Lung (tissue), 11 donors: ENCODE measurements at regions not wholly inside any gene's neighbourhood (a gene's known extent, or its start where the extent isn't known, plus 50 kb on each side); places are given as distances from the start of the nearest gene placed in this dataset.

ENCODE experiments used
- ATAC-seq: fragments of 200-7000 bp; cut with Tn5 transposase; one replicate; pipeline ENCODE4 v1.9.1; 2020; ENCODE audit warnings: moderate number of reproducible peaks; ENCODE audit not compliant: insufficient read depth, low FRiP score
- DNase-seq, 3 donors: peaks; one replicate each; pipeline ENCODE4 v3.0.0-alpha.2; 2013 to 2017
- H3K27ac ChIP-seq, 2 donors: one replicate each; pipeline ENCODE4 v1.5.1; 2013; ENCODE audit warnings: mild to moderate bottlenecking in 2 of 2, moderate library complexity in 2 of 2, control low read depth in 1 of 2, inconsistent platforms in 1 of 2, low read depth in 1 of 2, low read length in 1 of 2
- H3K27me3 ChIP-seq, 3 donors: one replicate each; pipeline ENCODE4 v1.5.1; 2013; ENCODE audit warnings: low read length in 2 of 3; ENCODE audit not compliant: control insufficient read depth in 3 of 3, insufficient read depth in 3 of 3
- H3K36me3 ChIP-seq, 4 donors: one replicate each; pipeline ENCODE4 v1.5.1; 2013; ENCODE audit warnings: low read length in 4 of 4, mild to moderate bottlenecking in 1 of 4, moderate library complexity in 1 of 4; ENCODE audit not compliant: control insufficient read depth in 4 of 4, insufficient read depth in 4 of 4
- H3K4me1 ChIP-seq, 5 donors: one replicate each; pipeline ENCODE4 v1.5.1; 2013; ENCODE audit warnings: low read length in 5 of 5, mild to moderate bottlenecking in 2 of 5, moderate library complexity in 1 of 5; ENCODE audit not compliant: control insufficient read depth in 5 of 5, insufficient read depth in 5 of 5
- H3K4me3 ChIP-seq: one replicate; pipeline ENCODE4 v1.5.1; 2013; ENCODE audit warnings: mild to moderate bottlenecking, control low read depth, moderate library complexity
- H3K9ac ChIP-seq, 2 donors: one replicate each; pipeline ENCODE4 v1.5.1; 2013; ENCODE audit warnings: low read length in 2 of 2, control low read depth in 1 of 2; ENCODE audit not compliant: insufficient read depth in 1 of 2
- H3K9me3 ChIP-seq, 4 donors: one replicate each; pipeline ENCODE4 v1.5.1; 2013; ENCODE audit warnings: low read length in 3 of 4, mild to moderate bottlenecking in 1 of 4, moderate library complexity in 1 of 4; ENCODE audit not compliant: control insufficient read depth in 4 of 4, insufficient read depth in 3 of 4
- CTCF ChIP-seq: IDR thresholded peaks from 2 replicates; pipeline ENCODE4 v1.5.1; 2012; ENCODE audit warnings: mild to moderate bottlenecking; ENCODE audit errors: control extremely low read depth, extremely low read depth
- WGBS, 2 donors: extraction: QIAGEN DNeasy Blood & Tissue Kit; methylation state at CpG; one replicate each; pipeline ENCODE4 v1.1.7; 2013; 5-methylcytosine and 5-hydroxymethylcytosine counted together
- donor health status: control.
- donor health status: control.
- donor health status: Bipolar disorder and iron deficiency.
- donor health status: healthy.
- donor health status: DM: yes; HTN: yes; CAD: no.

GRCh38 chr9:107390279-107390678 is 99.3 kb downstream of the KLF4 start:
- H3K27me3 ChIP-seq = no peaks in the 10 kb centered on the region
- WGBS, 2 donors = 84 to 95% methylated on average over 8 of the region's 8 CpGs
- ATAC-seq (no peak), DNase-seq (no peak)
- H3K9ac ChIP-seq = no peak overlapping the region
- peak overlapping the region in 1 of 2 donors; percentile 39 for H3K27ac ChIP-seq
- peaks cover 0 to 13% (median 7%) of the 10 kb centered on the region in 5 donors for H3K4me1 ChIP-seq
- no peak for TF ChIP-seq CTCF
- no peaks in the 10 kb centered on the region for H3K36me3 ChIP-seq
- H3K9me3 ChIP-seq = no peaks in the 10 kb centered on the region
- H3K4me3 ChIP-seq = no peak overlapping the region

GRCh38 chr9:107389617-107390071 is 99.9 kb downstream of the KLF4 start:
- TF ChIP-seq CTCF = no peak
- H3K36me3 ChIP-seq = no peaks in the 10 kb centered on the region
- H3K9ac ChIP-seq = no peak overlapping the region
- no peak overlapping the region for H3K4me3 ChIP-seq
- peaks cover 0 to 13% (median 7%) of the 10 kb centered on the region in 5 donors for H3K4me1 ChIP-seq
- no peaks in the 10 kb centered on the region for H3K27me3 ChIP-seq
- H3K9me3 ChIP-seq = no peaks in the 10 kb centered on the region
- 61 to 74% methylated on average over 3 of the region's 3 CpGs for WGBS, 2 donors
- ATAC-seq (peak; percentile 87), DNase-seq (peak in 2 of 3 donors; percentile 30 to 63)
- peak overlapping the region in 1 of 2 donors; percentile 52 for H3K27ac ChIP-seq

GRCh38 chr9:107388890-107389289 is 100.7 kb downstream of the KLF4 start:
- Histone ChIP-seq H3K4me1 (peaks cover 0 to 13% (median 7%) of the 10 kb centered on the region in 5 donors), H3K36me3 (no peaks in the 10 kb centered on the region), H3K9me3 (no peaks in the 10 kb centered on the region), H3K4me3 (no peak overlapping the region), H3K27ac (no peak overlapping the region), H3K9ac (no peak overlapping the region), H3K27me3 (no peaks in the 10 kb centered on the region)
- 74 to 80% methylated on average over 4 of the region's 4 CpGs for WGBS, 2 donors
- no peak for ATAC-seq
- peak; percentile 31 to 62 (median 32) for DNase-seq
- no peak for TF ChIP-seq CTCF

GRCh38 chr9:107387409-107387808 is 102.2 kb downstream of the KLF4 start:
- DNase-seq (no peak), ATAC-seq (no peak)
- no peaks in the 10 kb centered on the region for H3K9me3 ChIP-seq
- no peaks in the 10 kb centered on the region for H3K36me3 ChIP-seq
- H3K27me3 ChIP-seq = no peaks in the 10 kb centered on the region
- 59 to 77% methylated on average over 3 of the region's 3 CpGs for WGBS, 2 donors
- no peak overlapping the region for H3K4me3 ChIP-seq
- no peak overlapping the region for H3K9ac ChIP-seq
- H3K4me1 ChIP-seq = peaks cover 0 to 13% (median 7%) of the 10 kb centered on the region in 5 donors
- no peak for TF ChIP-seq CTCF
- no peak overlapping the region for H3K27ac ChIP-seq
